ENCODE measurements at regions not wholly inside any gene's neighbourhood (a gene's known extent, or its start where the extent isn't known, plus 50 kb on each side); places are given as distances from the start of the nearest gene placed in this dataset.

DNA sequence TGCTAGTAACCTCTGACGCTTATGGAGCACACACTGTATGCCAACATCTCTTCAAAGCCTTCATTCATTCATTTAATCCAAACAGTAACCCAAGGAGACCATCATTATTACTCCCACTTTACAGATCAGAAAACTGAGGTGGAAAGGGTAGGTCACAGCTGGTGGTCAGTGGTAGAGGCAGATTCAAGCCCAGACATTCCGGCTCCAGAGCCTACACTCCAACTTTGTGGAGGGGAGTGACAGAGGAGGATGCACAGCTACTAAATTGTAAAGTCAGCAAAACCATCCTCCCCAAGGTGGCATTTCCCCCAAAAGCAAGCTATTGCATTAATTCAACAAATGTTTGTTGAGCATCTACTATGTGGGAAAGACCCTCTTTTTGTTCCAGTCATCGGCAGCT, 110.5 kb upstream of the CPEB4 start:
- H3K27ac ChIP-seq, result no peak overlapping the region
- TF ChIP-seq, protein P1, sequence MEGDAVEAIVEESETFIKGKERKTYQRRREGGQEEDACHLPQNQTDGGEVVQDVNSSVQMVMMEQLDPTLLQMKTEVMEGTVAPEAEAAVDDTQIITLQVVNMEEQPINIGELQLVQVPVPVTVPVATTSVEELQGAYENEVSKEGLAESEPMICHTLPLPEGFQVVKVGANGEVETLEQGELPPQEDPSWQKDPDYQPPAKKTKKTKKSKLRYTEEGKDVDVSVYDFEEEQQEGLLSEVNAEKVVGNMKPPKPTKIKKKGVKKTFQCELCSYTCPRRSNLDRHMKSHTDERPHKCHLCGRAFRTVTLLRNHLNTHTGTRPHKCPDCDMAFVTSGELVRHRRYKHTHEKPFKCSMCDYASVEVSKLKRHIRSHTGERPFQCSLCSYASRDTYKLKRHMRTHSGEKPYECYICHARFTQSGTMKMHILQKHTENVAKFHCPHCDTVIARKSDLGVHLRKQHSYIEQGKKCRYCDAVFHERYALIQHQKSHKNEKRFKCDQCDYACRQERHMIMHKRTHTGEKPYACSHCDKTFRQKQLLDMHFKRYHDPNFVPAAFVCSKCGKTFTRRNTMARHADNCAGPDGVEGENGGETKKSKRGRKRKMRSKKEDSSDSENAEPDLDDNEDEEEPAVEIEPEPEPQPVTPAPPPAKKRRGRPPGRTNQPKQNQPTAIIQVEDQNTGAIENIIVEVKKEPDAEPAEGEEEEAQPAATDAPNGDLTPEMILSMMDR (IDR thresholded peaks at IDR 0.05), result no peak
- TF ChIP-seq ZFX (IDR thresholded peaks at IDR 0.05; ENCODE audit: borderline replicate concordance), result no peak

DNA sequence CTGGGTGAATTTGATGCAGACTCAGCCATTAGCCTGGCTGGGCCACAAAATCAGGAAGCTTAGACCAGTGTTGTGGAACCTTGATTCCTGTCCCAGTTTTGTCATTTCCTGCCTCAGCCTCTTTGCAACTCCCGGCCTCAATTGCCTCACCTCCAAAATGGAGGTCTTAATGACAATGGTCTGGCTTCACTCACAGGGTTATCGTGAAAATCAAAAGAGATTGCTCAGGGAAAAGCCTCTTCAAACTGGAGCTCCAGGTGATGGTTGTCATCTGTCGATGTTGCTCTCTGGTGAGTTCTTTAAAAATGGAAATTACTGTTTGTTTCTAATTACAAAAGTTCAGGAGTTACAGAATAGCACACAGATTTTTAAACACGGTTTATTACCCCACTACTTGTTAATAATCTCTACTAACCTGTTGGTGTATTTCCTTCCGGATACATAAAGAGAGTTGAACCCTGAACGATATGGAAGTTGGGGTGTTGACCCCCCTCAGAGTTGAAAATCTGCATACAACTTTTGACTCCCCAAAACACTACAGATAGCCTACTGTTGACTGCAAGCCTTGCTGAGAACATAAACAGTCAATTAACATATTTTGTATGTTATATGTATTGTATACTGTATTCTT, 109.9 kb upstream of the CPEB4 start:
- no peak for TF ChIP-seq ZFX (IDR thresholded peaks at IDR 0.05; ENCODE audit: borderline replicate concordance)
- TF ChIP-seq, protein P1 (IDR thresholded peaks at IDR 0.05), result no peak
- no peak overlapping the region for H3K27ac ChIP-seq

DNA sequence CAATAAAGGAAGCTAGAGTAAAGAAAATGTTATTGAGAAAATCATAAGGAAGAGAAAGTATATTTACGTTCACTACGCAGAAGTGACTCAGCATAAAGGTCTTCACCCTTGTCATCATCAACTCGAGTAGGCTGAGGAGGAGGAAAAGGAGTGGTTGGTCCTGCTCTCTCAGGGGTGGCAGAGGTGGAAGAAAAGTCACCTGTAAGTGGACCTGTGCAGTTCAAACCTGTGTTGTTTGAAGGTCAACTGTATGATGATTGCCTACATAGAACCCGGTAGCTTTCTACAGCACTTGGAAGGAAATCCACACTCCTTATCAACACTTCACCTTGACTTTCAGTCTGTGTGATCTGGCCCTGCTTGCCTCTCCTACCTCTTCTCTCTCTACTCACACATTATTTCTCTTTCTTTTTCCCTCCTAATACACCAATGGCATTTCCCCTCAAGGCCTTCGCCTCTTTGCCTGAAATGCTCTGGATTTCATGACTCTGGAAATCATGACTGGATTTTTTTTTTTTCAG, 109.3 kb upstream of the CPEB4 start:
- H3K27ac ChIP-seq, result no peak overlapping the region

DNA sequence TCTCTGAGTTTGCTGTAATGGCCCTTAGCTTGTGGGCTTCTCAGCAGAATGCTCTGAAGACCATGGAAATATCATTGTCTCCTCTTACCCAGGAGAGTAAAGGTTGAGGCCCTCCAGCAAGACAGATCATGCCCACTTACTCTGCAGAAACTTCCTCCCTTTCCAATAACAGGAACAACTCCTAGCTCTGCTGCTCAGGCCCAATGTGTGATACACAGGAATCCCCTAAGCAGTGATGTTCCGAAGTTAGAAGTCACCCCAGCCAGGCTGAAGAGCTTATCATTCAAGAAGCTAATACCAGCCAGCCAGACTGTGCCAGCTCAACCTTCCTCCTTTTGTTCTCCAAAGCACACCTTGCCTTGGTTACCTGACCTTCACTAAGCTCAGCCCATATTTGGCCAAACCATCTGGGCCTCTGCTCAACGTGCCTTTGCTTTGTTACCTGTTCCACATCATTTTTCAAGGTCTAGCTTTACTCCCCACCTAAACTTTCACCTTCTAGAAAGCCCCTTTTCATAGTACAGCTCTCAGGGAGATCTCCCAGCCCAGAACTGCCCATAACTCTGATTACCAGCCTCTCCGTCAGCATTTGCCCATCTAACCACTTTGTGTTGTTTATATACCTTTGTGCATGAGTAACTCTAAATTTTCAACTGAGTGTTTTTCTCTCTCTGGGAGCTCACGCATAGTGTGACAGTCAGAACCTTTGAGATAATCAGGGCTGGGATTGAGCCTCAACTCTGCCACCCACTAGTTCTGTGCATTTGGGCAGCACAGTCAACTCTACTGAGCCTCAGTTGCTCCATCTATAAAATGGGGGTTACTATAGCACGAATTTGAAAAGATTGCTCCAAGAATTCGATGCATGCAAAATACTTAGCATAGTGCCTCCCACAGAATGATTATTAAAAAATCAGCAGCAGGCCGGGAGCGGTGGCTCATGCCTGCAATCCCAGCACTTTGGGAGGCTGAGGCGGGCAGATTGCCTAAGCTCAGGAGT, 107.6 kb upstream of the CPEB4 start:
- no peak for TF ChIP-seq ZFX (IDR thresholded peaks at IDR 0.05; ENCODE audit: borderline replicate concordance)
- TF ChIP-seq, protein P1 (IDR thresholded peaks at IDR 0.05), result no peak
- no peak overlapping the region for H3K27ac ChIP-seq

More for the DNA sequence above, 109.3 kb upstream of the CPEB4 start:
- TF ChIP-seq, protein P1 (IDR thresholded peaks at IDR 0.05), result no peak
- no peak for TF ChIP-seq ZFX (IDR thresholded peaks at IDR 0.05; ENCODE audit: borderline replicate concordance)

DNA sequence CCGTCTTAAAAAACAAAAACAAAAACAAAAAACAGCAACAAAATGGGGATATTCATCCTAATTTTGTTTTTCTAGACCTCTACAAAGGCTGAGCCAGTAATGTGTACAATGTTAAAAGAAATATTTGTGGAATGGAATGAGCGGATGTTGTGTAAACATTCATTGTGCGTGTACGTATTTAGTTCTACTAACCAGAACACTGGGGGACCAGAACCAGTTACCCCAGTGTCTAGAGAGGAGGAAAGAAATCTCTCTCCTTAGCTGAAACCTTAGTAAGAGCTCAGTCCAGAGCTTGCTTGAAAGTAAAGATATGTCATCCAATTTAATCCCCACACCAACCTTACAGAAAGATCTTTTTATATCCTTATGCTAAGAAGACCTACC, 106.7 kb upstream of the CPEB4 start:
- TF ChIP-seq, protein P1 (IDR thresholded peaks at IDR 0.05), result no peak
- TF ChIP-seq ZFX (IDR thresholded peaks at IDR 0.05; ENCODE audit: borderline replicate concordance), result no peak
- no peak overlapping the region for H3K27ac ChIP-seq

DNA sequence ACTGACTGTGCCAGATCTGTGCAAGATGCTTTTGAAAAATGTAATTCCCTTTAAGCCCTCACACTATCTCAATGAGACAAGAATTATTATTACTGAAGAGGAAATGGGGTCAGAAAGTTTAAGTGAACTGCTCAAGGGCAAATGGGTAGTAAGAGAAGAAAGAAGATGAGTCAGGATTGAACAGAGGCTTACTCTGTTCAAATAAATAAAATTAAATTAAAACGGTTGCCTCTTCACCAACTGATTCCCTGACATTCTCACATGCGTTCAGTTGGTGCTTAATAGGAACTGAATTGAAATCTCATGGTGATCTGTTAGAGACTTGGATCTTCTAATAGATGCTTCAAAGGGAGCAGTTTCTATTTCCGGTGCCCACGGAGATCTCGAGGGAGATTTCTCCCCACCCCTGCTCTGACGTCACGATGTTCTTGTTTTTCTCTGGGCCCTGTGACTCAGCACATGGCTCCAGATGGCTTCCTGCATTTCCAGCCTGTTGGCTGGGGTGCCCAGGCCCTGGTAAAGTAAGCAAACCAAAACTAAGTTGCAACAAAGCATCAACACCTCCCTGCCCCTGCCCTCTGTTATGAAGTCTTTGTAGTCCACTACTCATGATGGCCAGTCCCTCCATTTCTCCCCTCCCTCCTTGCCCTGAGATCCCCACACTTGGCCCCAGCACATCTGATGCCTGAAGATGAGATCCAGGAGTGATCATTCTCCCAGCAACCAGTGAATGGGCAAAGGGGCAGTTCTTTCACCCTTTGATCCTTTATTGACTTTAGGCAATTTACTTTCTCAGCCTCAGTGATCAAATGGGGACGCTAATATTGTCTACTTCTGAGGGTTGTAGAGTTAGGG, 106.1 kb upstream of the CPEB4 start:
- H3K27ac ChIP-seq, result no peak overlapping the region
- TF ChIP-seq ZFX (IDR thresholded peaks at IDR 0.05; ENCODE audit: borderline replicate concordance), result no peak
- TF ChIP-seq, protein P1 (IDR thresholded peaks at IDR 0.05), result no peak
